ENCODE measurements at regions not wholly inside any gene's neighbourhood (a gene's known extent, or its start where the extent isn't known, plus 50 kb on each side); places are given as distances from the start of the nearest gene placed in this dataset.

GRCh38 chr11:109936661-109937180 lies 156.5 kb upstream of the ZC3H12C start:
- Histone ChIP-seq H2AFZ (ENCODE audit: low read depth) (no peak overlapping the region), H3K36me3 (replicated peaks in 1 of 2; ENCODE audit: control insufficient read depth in 1 of 2, insufficient read depth in 2 of 2, low read length in 1 of 2) (no peaks in the 10 kb centered on the region), H3K79me2 (ENCODE audit: insufficient read depth) (no peaks in the 10 kb centered on the region), H3K9ac (no peak overlapping the region), H3K4me2 (no peak overlapping the region), H3K4me3 (ENCODE audit: low read depth in 2 of 2, low read length in 1 of 2) (no peak overlapping the region), H3K27ac (ENCODE audit: low read depth in 2 of 2, low read length in 1 of 2) (no peak overlapping the region), H3K4me1 (ENCODE audit: control insufficient read depth in 1 of 2, insufficient read depth in 2 of 2, low read depth in 1 of 2, low read length in 1 of 2) (no peaks in the 10 kb centered on the region), H3F3A (replicated peaks; ENCODE audit: insufficient read depth) (no peaks in the 10 kb centered on the region), H4K20me1 (ENCODE audit: insufficient read depth) (no peaks in the 10 kb centered on the region), H3K27me3 (ENCODE audit: insufficient read depth) (no peaks in the 10 kb centered on the region), H3K9me3 (no peaks in the 10 kb centered on the region), H3K9me2 (no peaks in the 10 kb centered on the region)
- TF ChIP-seq TCF12 (IDR thresholded peaks at IDR 0.05) = no peak
- no peak for TF ChIP-seq ZBTB33 (IDR thresholded peaks at IDR 0.05; ENCODE audit: borderline replicate concordance, low read depth)
- no peak for TF ChIP-seq NFIC (IDR thresholded peaks at IDR 0.05; ENCODE audit: borderline replicate concordance)
- TF ChIP-seq RXRA (IDR thresholded peaks at IDR 0.05; ENCODE audit: borderline replicate concordance, low read depth) = no peak
- no peak for TF ChIP-seq RFX5 (IDR thresholded peaks at IDR 0.05; ENCODE audit: low read length)
- TF ChIP-seq, protein P1, sequence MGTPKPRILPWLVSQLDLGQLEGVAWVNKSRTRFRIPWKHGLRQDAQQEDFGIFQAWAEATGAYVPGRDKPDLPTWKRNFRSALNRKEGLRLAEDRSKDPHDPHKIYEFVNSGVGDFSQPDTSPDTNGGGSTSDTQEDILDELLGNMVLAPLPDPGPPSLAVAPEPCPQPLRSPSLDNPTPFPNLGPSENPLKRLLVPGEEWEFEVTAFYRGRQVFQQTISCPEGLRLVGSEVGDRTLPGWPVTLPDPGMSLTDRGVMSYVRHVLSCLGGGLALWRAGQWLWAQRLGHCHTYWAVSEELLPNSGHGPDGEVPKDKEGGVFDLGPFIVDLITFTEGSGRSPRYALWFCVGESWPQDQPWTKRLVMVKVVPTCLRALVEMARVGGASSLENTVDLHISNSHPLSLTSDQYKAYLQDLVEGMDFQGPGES (IDR thresholded peaks at IDR 0.05; ENCODE audit: low read depth, low read length) = no peak
- no peak for TF ChIP-seq GABPA (IDR thresholded peaks at IDR 0.05; ENCODE audit: low read depth)
- no peak for TF ChIP-seq EZH2phosphoT487 (IDR thresholded peaks at IDR 0.05; ENCODE audit: borderline replicate concordance, low read depth)
- TF ChIP-seq, protein P2, sequence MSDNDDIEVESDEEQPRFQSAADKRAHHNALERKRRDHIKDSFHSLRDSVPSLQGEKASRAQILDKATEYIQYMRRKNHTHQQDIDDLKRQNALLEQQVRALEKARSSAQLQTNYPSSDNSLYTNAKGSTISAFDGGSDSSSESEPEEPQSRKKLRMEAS (IDR thresholded peaks at IDR 0.05; ENCODE audit: low read depth) = no peak
- no peak for TF ChIP-seq NRF1 (IDR thresholded peaks at IDR 0.05; ENCODE audit: low read depth, low read length)
- TF ChIP-seq ELF1 (IDR thresholded peaks at IDR 0.05) = no peak
- WGBS (ENCODE audit: low lambda C conversion rate) = 37% methylated on average over 2 of the region's 2 CpGs
- POLR2A ChIA-PET = no interaction called here
- DNase-seq = no peak
- CTCF ChIA-PET = interaction anchor here (1.0 to 1.4 kb wide), 2 partner anchors 86 to 239 kb away, joined by 4 read pairs; no protein-coding TSS in a partner anchor

DNA sequence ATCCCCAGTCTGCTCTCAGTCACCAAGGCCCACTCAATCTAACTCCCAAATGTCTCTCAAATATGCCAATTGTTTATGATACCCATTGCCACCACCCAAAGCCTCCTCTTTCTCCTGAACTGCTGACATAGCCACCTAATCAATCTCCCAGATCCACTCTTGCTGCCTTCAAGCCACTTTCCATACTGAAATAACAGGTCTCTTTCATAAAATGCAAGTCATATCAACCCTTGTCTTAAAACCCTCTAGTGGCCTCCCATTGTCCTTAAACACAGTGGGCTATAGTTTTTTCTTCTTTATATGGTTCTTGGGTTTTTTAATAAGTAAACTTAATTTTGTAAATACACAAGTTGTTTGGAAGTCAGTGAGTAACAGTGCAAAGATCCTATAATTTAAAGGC lies 155.2 kb upstream of the ZC3H12C start:
- POLR2A ChIA-PET = no interaction called here
- no peaks in the 10 kb centered on the region for H3F3A ChIP-seq (replicated peaks; ENCODE audit: insufficient read depth)
- H3K4me2 ChIP-seq = no peak overlapping the region
- TF ChIP-seq SIN3A (IDR thresholded peaks at IDR 0.05; ENCODE audit: borderline replicate concordance, low read depth, low read length) (no peak), GATA2 (CRISPR knock-in tag; IDR thresholded peaks at IDR 0.05) (no peak)
- TF ChIP-seq, protein P3, sequence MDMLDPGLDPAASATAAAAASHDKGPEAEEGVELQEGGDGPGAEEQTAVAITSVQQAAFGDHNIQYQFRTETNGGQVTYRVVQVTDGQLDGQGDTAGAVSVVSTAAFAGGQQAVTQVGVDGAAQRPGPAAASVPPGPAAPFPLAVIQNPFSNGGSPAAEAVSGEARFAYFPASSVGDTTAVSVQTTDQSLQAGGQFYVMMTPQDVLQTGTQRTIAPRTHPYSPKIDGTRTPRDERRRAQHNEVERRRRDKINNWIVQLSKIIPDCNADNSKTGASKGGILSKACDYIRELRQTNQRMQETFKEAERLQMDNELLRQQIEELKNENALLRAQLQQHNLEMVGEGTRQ (IDR thresholded peaks at IDR 0.05; ENCODE audit: borderline replicate concordance, low read depth, low read length) = no peak
- no peaks in the 10 kb centered on the region for H3K4me1 ChIP-seq (ENCODE audit: control insufficient read depth in 1 of 2, insufficient read depth in 2 of 2, low read depth in 1 of 2, low read length in 1 of 2)
- H3K27me3 ChIP-seq (ENCODE audit: insufficient read depth) = no peaks in the 10 kb centered on the region
- H3K79me2 ChIP-seq (ENCODE audit: insufficient read depth) = no peaks in the 10 kb centered on the region
- H4K20me1 ChIP-seq (ENCODE audit: insufficient read depth) = no peaks in the 10 kb centered on the region
- no peak overlapping the region for H2AFZ ChIP-seq (ENCODE audit: low read depth)
- H3K9me2 ChIP-seq = no peaks in the 10 kb centered on the region
- H3K4me3 ChIP-seq (ENCODE audit: low read depth in 2 of 2, low read length in 1 of 2) = no peak overlapping the region
- no peak overlapping the region for H3K9ac ChIP-seq
- no peaks in the 10 kb centered on the region for H3K9me3 ChIP-seq
- CTCF ChIA-PET = interaction anchor here (1.7 kb wide), 1 partner anchor 16 kb away, joined by 3 read pairs; no protein-coding TSS in a partner anchor
- H3K27ac ChIP-seq (ENCODE audit: low read depth in 2 of 2, low read length in 1 of 2) = no peak overlapping the region
- H3K36me3 ChIP-seq (replicated peaks in 1 of 2; ENCODE audit: control insufficient read depth in 1 of 2, insufficient read depth in 2 of 2, low read length in 1 of 2) = no peaks in the 10 kb centered on the region
- DNase-seq = no peak

All from SK-N-SH (cell line).